Mesenchymal stem cell (in vitro differentiated cells and primary cell): ENCODE measurements at regions not wholly inside any gene's neighbourhood (a gene's known extent, or its start where the extent isn't known, plus 50 kb on each side); places are given as distances from the start of the nearest gene placed in this dataset.

Source experiments
- DNase-seq: peaks from one replicate; pipeline ENCODE4 v3.0.0-alpha.2; 2013
- H2AFZ ChIP-seq: one replicate; pipeline ENCODE4 v1.6.1; 2013; ENCODE audit warnings: low read depth, mild to moderate bottlenecking, control low read depth, inconsistent platforms, low read length, moderate library complexity
- H2AK5ac ChIP-seq: 2 replicates; pipeline ENCODE4 v1.6.1; 2013; ENCODE audit warnings: low read length, moderate library complexity, mild to moderate bottlenecking, inconsistent platforms; ENCODE audit not compliant: severe bottlenecking
- H2BK120ac ChIP-seq: one replicate; pipeline ENCODE4 v1.6.1; 2013; ENCODE audit warnings: low read depth, mild to moderate bottlenecking, inconsistent platforms, low read length, moderate library complexity
- H2BK12ac ChIP-seq, 2 experiments: one replicate each; pipeline ENCODE4 v1.6.1; 2013; ENCODE audit warnings: inconsistent platforms in 2 of 2, low read length in 2 of 2, mild to moderate bottlenecking in 2 of 2, moderate library complexity in 2 of 2, control low read depth in 1 of 2
- H2BK15ac ChIP-seq: one replicate; pipeline ENCODE4 v1.6.1; 2013; ENCODE audit warnings: mild to moderate bottlenecking, low read depth, inconsistent platforms; ENCODE audit not compliant: poor library complexity, severe bottlenecking
- H2BK5ac ChIP-seq: 2 replicates; pipeline ENCODE4 v1.6.1; 2013; ENCODE audit warnings: low read depth, mild to moderate bottlenecking, low read length, control low read depth, inconsistent platforms; ENCODE audit not compliant: poor library complexity, severe bottlenecking
- H3K14ac ChIP-seq, 2 experiments: one replicate each; pipeline ENCODE4 v1.6.1; 2013; ENCODE audit warnings: inconsistent platforms in 2 of 2, low read length in 2 of 2, control low read depth in 1 of 2, mild to moderate bottlenecking in 1 of 2, moderate library complexity in 1 of 2
- H3K18ac ChIP-seq, 2 experiments: one replicate each; pipeline ENCODE4 v1.6.1; 2013; ENCODE audit warnings: inconsistent platforms in 2 of 2, low read length in 2 of 2, control low read depth in 1 of 2, low read depth in 1 of 2, mild to moderate bottlenecking in 1 of 2
- H3K23ac ChIP-seq, 2 experiments: one replicate each; pipeline ENCODE4 v1.6.1; 2013; ENCODE audit warnings: inconsistent platforms in 2 of 2, low read length in 2 of 2, mild to moderate bottlenecking in 2 of 2, moderate library complexity in 2 of 2, control low read depth in 1 of 2
- H3K27ac ChIP-seq: 2 replicates; pipeline ENCODE4 v1.5.1; 2013; ENCODE audit warnings: mild to moderate bottlenecking, moderate library complexity, low read length, control low read depth, inconsistent platforms; ENCODE audit not compliant: poor library complexity, severe bottlenecking
- H3K27me3 ChIP-seq, 2 experiments: 2 replicates each; pipeline versions ENCODE4 v1.6.1 to v1.7.0; 2013; ENCODE audit warnings: low read length in 2 of 2, mild to moderate bottlenecking in 2 of 2, moderate library complexity in 2 of 2, control low read depth in 1 of 2, inconsistent platforms in 1 of 2; ENCODE audit not compliant: control insufficient read depth in 1 of 2, insufficient read depth in 1 of 2
- H3K36me3 ChIP-seq, 2 experiments: 2 replicates each; pipeline versions ENCODE4 v1.6.1 to v1.7.0; 2013; ENCODE audit warnings: low read length in 2 of 2, control low read depth in 1 of 2, inconsistent platforms in 1 of 2, low read depth in 1 of 2, mild to moderate bottlenecking in 1 of 2; ENCODE audit not compliant: insufficient read depth in 2 of 2, control insufficient read depth in 1 of 2
- H3K4ac ChIP-seq, 2 experiments: one replicate each; pipeline ENCODE4 v1.6.1; 2013; ENCODE audit warnings: inconsistent platforms in 2 of 2, low read length in 2 of 2, mild to moderate bottlenecking in 2 of 2, moderate library complexity in 2 of 2, control low read depth in 1 of 2, low read depth in 1 of 2
- H3K4me1 ChIP-seq: 2 replicates; pipeline ENCODE4 v1.6.1; 2013; ENCODE audit warnings: low read depth, low read length, control low read depth; ENCODE audit not compliant: control insufficient read depth, insufficient read depth
- H3K4me2 ChIP-seq: 2 replicates; pipeline ENCODE4 v1.6.1; 2013; ENCODE audit warnings: low read length, mild to moderate bottlenecking, inconsistent platforms; ENCODE audit not compliant: poor library complexity, severe bottlenecking
- H3K4me3 ChIP-seq, 2 experiments: 2 replicates each; pipeline versions ENCODE4 v1.5.1 to v1.7.0; 2013; ENCODE audit warnings: low read length in 2 of 2, mild to moderate bottlenecking in 2 of 2, control low read depth in 1 of 2, low read depth in 1 of 2; ENCODE audit not compliant: insufficient read depth in 1 of 2
- H3K79me1 ChIP-seq: replicated peaks from 2 replicates; pipeline ENCODE4 v1.6.1; 2013; ENCODE audit warnings: mild to moderate bottlenecking, control low read depth, low read length, inconsistent platforms; ENCODE audit not compliant: poor library complexity, severe bottlenecking
- H3K9ac ChIP-seq: 2 replicates; pipeline ENCODE4 v1.7.0; 2013; ENCODE audit warnings: mild to moderate bottlenecking, low read length, moderate library complexity
- H3K9me3 ChIP-seq: 2 replicates; pipeline ENCODE4 v1.7.0; 2013; ENCODE audit warnings: mild to moderate bottlenecking, low read length; ENCODE audit not compliant: control insufficient read depth
- H4K8ac ChIP-seq: one replicate; pipeline ENCODE4 v1.6.1; 2013; ENCODE audit warnings: inconsistent platforms, mild to moderate bottlenecking, low read length, moderate library complexity
- H4K91ac ChIP-seq: one replicate; pipeline ENCODE4 v1.6.1; 2013; ENCODE audit warnings: mild to moderate bottlenecking, low read length, inconsistent platforms
- WGBS: methylation state at CpG from one replicate; pipeline ENCODE4 v1.1.7; 2013; ENCODE audit warnings: mixed read lengths; 5-methylcytosine and 5-hydroxymethylcytosine counted together

DNA sequence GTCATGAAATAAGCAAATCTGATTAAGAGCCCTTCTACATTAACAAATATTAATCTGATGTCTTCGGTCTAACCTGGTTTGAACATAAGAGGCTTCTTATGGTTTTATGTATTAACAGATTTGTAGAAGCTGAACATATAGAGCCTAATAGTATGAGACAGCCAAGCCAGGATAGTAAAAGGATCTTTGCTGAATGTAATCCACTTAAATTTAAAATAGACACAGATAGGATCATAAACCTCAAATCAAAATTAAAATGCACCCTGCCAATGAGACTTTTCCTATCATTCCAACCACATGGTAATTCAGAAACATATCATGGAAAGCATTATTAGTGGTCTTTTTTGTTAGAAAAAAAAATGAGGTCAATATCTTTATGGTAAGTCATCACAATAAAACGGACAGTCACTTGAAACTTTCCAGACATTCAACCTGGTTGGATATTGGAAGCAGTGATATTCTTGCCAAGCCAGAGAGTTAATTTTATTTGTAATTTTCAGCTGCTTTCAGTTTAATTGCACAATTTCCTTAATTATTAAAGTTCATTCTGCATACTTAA lies 606.9 kb upstream of the SALL1 start:
- Histone ChIP-seq H3K18ac (no peak overlapping the region), H2BK5ac (no peak overlapping the region), H3K23ac (no peak overlapping the region), H2BK120ac (no peak overlapping the region), H3K27ac (no peak overlapping the region), H3K4ac (no peak overlapping the region), H4K8ac (no peak overlapping the region), H3K4me3 (no peak overlapping the region), H3K14ac (no peak overlapping the region), H2AK5ac (no peak overlapping the region), H4K91ac (no peak overlapping the region), H3K4me1 (no peaks in the 10 kb centered on the region), H2BK12ac (no peak overlapping the region), H3K79me1 (no peaks in the 10 kb centered on the region), H3K9me3 (no peaks in the 10 kb centered on the region), H3K27me3 (peaks cover 11 to 15% of the 10 kb centered on the region in 2 experiments), H3K36me3 (no peaks in the 10 kb centered on the region), H3K4me2 (no peak overlapping the region), H3K9ac (no peak overlapping the region), H2BK15ac (no peak overlapping the region), H2AFZ (no peak overlapping the region)
- WGBS: 93% methylated on average over 2 of the region's 2 CpGs
- no peak for DNase-seq

DNA sequence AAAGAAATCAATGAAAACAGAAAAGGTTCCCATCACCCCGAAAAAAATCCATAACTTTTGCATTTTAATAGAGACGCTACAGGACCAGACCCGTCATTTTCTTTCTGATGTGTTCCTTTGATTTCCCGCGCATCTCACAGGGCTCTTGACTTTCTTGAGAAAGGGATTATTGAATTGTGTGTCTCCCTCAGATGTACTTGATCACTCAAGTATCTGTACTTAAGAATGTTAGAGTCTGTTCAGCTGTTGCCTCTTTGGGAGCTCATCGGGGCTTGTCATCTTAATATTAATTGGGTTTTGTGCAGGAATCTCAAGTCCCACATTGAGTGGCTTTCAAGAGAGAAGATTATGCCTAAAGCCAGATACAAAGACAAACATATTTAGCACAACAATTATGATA lies 606.4 kb upstream of the SALL1 start:
- Histone ChIP-seq H2BK5ac (no peak overlapping the region), H3K4ac (no peak overlapping the region), H3K27me3 (peaks cover 10 to 11% of the 10 kb centered on the region in 2 experiments), H3K14ac (no peak overlapping the region), H3K27ac (no peak overlapping the region), H2AK5ac (no peak overlapping the region), H3K4me2 (no peak overlapping the region), H2BK15ac (no peak overlapping the region), H3K23ac (no peak overlapping the region), H3K4me3 (no peak overlapping the region), H3K36me3 (no peaks in the 10 kb centered on the region), H2AFZ (no peak overlapping the region), H3K79me1 (no peaks in the 10 kb centered on the region), H2BK120ac (no peak overlapping the region), H3K9me3 (no peaks in the 10 kb centered on the region), H3K4me1 (no peaks in the 10 kb centered on the region), H3K9ac (no peak overlapping the region), H3K18ac (no peak overlapping the region), H4K91ac (no peak overlapping the region), H4K8ac (no peak overlapping the region), H2BK12ac (no peak overlapping the region)
- 89% methylated on average over 4 of the region's 6 CpGs for WGBS
- no peak for DNase-seq

DNA sequence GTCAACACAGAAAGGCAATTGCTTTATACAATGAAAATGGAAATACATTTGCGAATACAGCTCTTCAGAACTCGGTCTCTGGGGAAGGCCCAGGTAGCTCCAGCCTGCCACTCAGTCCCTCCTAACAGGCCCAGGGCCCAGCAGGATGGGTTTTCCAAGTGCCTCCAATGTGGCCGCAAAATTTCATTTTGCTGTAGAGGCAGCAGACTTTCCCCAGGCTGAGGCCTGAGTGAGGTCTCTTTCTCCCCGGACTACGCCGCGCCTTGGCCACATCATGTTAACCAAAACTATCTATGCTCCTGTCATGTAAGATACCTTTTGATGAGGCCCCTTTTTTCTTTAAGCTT lies 606.0 kb upstream of the SALL1 start:
- H4K91ac ChIP-seq: no peak overlapping the region
- H3K9ac ChIP-seq: no peak overlapping the region
- H2AK5ac ChIP-seq: no peak overlapping the region
- H3K36me3 ChIP-seq: no peaks in the 10 kb centered on the region
- no peak overlapping the region for H2BK5ac ChIP-seq
- H3K79me1 ChIP-seq: no peaks in the 10 kb centered on the region
- H3K23ac ChIP-seq: no peak overlapping the region
- H3K18ac ChIP-seq: no peak overlapping the region
- H2BK15ac ChIP-seq: peak overlapping the region; percentile 37
- H4K8ac ChIP-seq: no peak overlapping the region
- no peak overlapping the region for H3K14ac ChIP-seq
- no peak overlapping the region for H2BK120ac ChIP-seq
- H3K27ac ChIP-seq: no peak overlapping the region
- H3K4ac ChIP-seq: no peak overlapping the region
- no peak overlapping the region for H3K4me3 ChIP-seq
- peaks cover 10 to 12% of the 10 kb centered on the region in 2 experiments for H3K27me3 ChIP-seq
- H3K4me2 ChIP-seq: no peak overlapping the region
- 97% methylated on average over 3 of the region's 7 CpGs for WGBS
- no peak for DNase-seq
- H2BK12ac ChIP-seq: no peak overlapping the region
- no peaks in the 10 kb centered on the region for H3K9me3 ChIP-seq
- H3K4me1 ChIP-seq: no peaks in the 10 kb centered on the region
- no peak overlapping the region for H2AFZ ChIP-seq

DNA sequence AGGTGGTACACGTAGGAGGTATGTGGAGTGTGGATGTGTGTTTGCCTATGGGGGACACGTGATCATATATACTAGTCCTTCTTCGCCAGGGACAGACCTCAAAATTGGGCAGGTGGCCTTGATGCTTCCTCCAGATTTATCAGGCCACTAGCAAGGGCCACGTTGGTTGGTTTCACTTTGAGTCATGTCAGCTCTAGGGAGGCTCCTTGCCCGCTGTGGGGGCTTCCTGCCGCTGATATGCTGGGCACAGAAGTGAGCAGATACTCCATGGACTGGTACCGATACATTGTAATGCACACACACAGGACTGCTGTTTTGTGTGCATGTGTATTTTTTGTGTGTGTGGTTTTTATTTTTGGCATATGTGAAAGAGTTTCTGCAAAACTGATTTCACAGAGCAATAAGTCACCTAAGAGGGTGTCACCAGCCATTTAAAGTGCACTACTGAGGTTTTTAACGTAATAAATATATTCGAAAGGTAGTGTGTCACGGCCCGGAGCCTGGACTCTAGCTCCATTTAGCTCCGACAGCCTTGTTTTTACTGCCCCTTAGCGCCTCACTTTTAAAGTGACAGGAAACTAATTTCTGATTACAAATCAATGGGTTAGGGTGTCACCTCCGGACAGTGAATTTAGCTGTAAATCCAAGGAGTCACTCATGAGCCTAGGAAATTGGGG lies 605.5 kb upstream of the SALL1 start:
- no peak overlapping the region for H3K9ac ChIP-seq
- H3K4me2 ChIP-seq: no peak overlapping the region
- no peak overlapping the region for H2AFZ ChIP-seq
- no peaks in the 10 kb centered on the region for H3K79me1 ChIP-seq
- no peaks in the 10 kb centered on the region for H3K4me1 ChIP-seq
- H2AK5ac ChIP-seq: no peak overlapping the region
- peaks cover 10 to 17% of the 10 kb centered on the region in 2 experiments for H3K27me3 ChIP-seq
- no peak overlapping the region for H3K23ac ChIP-seq
- H2BK120ac ChIP-seq: no peak overlapping the region
- no peak overlapping the region for H2BK5ac ChIP-seq
- no peak overlapping the region for H3K14ac ChIP-seq
- no peak overlapping the region for H3K18ac ChIP-seq
- no peak overlapping the region for H4K91ac ChIP-seq
- WGBS: 87% methylated on average over 14 of the region's 14 CpGs
- no peak overlapping the region for H3K27ac ChIP-seq
- no peak overlapping the region for H2BK15ac ChIP-seq
- H3K9me3 ChIP-seq: no peaks in the 10 kb centered on the region
- no peaks in the 10 kb centered on the region for H3K36me3 ChIP-seq
- DNase-seq: no peak
- H3K4ac ChIP-seq: no peak overlapping the region
- no peak overlapping the region for H2BK12ac ChIP-seq
- H4K8ac ChIP-seq: no peak overlapping the region
- no peak overlapping the region for H3K4me3 ChIP-seq
